ENCODE measurements at regions not wholly inside any gene's neighbourhood (a gene's known extent, or its start where the extent isn't known, plus 50 kb on each side); places are given as distances from the start of the nearest gene placed in this dataset.
"Not testable (repeated sequence)": the region's sequence is repeated elsewhere in the genome, so short reads cannot be mapped to it uniquely, and the experiment has no call there.

GRCh38 chr7:57210212-57210611 is 78.0 kb upstream of the ZNF479 start:
- H3K27ac ChIP-seq (ENCODE audit: low read length) = no peak overlapping the region
- WGBS (ENCODE audit: insufficient coverage) = no CpG with 5 or more reads among the region's 3 CpGs
- no peak for DNase-seq
- no peaks in the 10 kb centered on the region for H3K36me3 ChIP-seq (ENCODE audit: control insufficient read depth, insufficient read depth, low read length)
- no peak overlapping the region for H3K4me3 ChIP-seq (ENCODE audit: low read length)
- H3K4me1 ChIP-seq (ENCODE audit: control insufficient read depth, insufficient read depth, low read length) = no peaks in the 10 kb centered on the region
- H3K9me3 ChIP-seq (replicated peaks; ENCODE audit: control insufficient read depth, low read depth, low read length) = peaks cover 51% of the 10 kb centered on the region
- no peaks in the 10 kb centered on the region for H3K27me3 ChIP-seq (ENCODE audit: control insufficient read depth, insufficient read depth, low read length)

- Histone ChIP-seq H3K36me3 (ENCODE audit: control insufficient read depth, insufficient read depth, low read length) (no peaks in the 10 kb centered on the region), H3K27ac (ENCODE audit: low read length) (no peak overlapping the region), H3K9me3 (replicated peaks; ENCODE audit: control insufficient read depth, low read depth, low read length) (peaks cover 53% of the 10 kb centered on the region), H3K4me3 (ENCODE audit: low read length) (no peak overlapping the region), H3K27me3 (ENCODE audit: control insufficient read depth, insufficient read depth, low read length) (no peaks in the 10 kb centered on the region), H3K4me1 (ENCODE audit: control insufficient read depth, insufficient read depth, low read length) (no peaks in the 10 kb centered on the region)
- 58% methylated on average over 4 of the region's 5 CpGs for WGBS (ENCODE audit: insufficient coverage)
- DNase-seq = no peak
Measured at GRCh38 chr7:57210871-57211270, 78.6 kb upstream of the ZNF479 start.

- Histone ChIP-seq H3K9me3 (replicated peaks; ENCODE audit: control insufficient read depth, low read depth, low read length) (peaks cover 51% of the 10 kb centered on the region), H3K27me3 (ENCODE audit: control insufficient read depth, insufficient read depth, low read length) (no peaks in the 10 kb centered on the region)
Measured at GRCh38 chr7:57211428-57212100, 79.3 kb upstream of the ZNF479 start.

GRCh38 chr7:57215423-57215822 is 83.2 kb upstream of the ZNF479 start:
- Histone ChIP-seq H3K9me3 (replicated peaks; ENCODE audit: control insufficient read depth, low read depth, low read length) (peaks cover 58% of the 10 kb centered on the region), H3K4me1 (ENCODE audit: control insufficient read depth, insufficient read depth, low read length) (no peaks in the 10 kb centered on the region), H3K4me3 (ENCODE audit: low read length) (no peak overlapping the region), H3K27me3 (ENCODE audit: control insufficient read depth, insufficient read depth, low read length) (no peaks in the 10 kb centered on the region), H3K27ac (ENCODE audit: low read length) (no peak overlapping the region), H3K36me3 (ENCODE audit: control insufficient read depth, insufficient read depth, low read length) (no peaks in the 10 kb centered on the region)
- WGBS (ENCODE audit: insufficient coverage) = 67% methylated on average over 8 of the region's 9 CpGs
- no peak for DNase-seq

More at GRCh38 chr7:57211428-57212100, 79.3 kb upstream of the ZNF479 start:
- WGBS (ENCODE audit: insufficient coverage) = 69% methylated on average over 9 of the region's 14 CpGs
- Histone ChIP-seq H3K27ac (ENCODE audit: low read length) (no peak overlapping the region), H3K4me3 (ENCODE audit: low read length) (no peak overlapping the region), H3K4me1 (ENCODE audit: control insufficient read depth, insufficient read depth, low read length) (no peaks in the 10 kb centered on the region), H3K36me3 (ENCODE audit: control insufficient read depth, insufficient read depth, low read length) (no peaks in the 10 kb centered on the region)
- no peak for DNase-seq

- no peak overlapping the region for H3K27ac ChIP-seq (ENCODE audit: low read length)
- H3K9me3 ChIP-seq (replicated peaks; ENCODE audit: control insufficient read depth, low read depth, low read length) = peaks cover 53% of the 10 kb centered on the region
- no peaks in the 10 kb centered on the region for H3K27me3 ChIP-seq (ENCODE audit: control insufficient read depth, insufficient read depth, low read length)
- no peak for DNase-seq
- 63% methylated on average over 6 of the region's 6 CpGs for WGBS (ENCODE audit: insufficient coverage)
- no peaks in the 10 kb centered on the region for H3K4me1 ChIP-seq (ENCODE audit: control insufficient read depth, insufficient read depth, low read length)
- no peak overlapping the region for H3K4me3 ChIP-seq (ENCODE audit: low read length)
- H3K36me3 ChIP-seq (ENCODE audit: control insufficient read depth, insufficient read depth, low read length) = no peaks in the 10 kb centered on the region
Measured at GRCh38 chr7:57216340-57216739, 84.1 kb upstream of the ZNF479 start.

- H3K9me3 ChIP-seq (replicated peaks; ENCODE audit: control insufficient read depth, low read depth, low read length) = peaks cover 55% of the 10 kb centered on the region
- H3K27me3 ChIP-seq (ENCODE audit: control insufficient read depth, insufficient read depth, low read length) = no peaks in the 10 kb centered on the region
- H3K27ac ChIP-seq (ENCODE audit: low read length) = no peak overlapping the region
- H3K36me3 ChIP-seq (ENCODE audit: control insufficient read depth, insufficient read depth, low read length) = no peaks in the 10 kb centered on the region
- WGBS (ENCODE audit: insufficient coverage) = 70% methylated on average over 7 of the region's 7 CpGs
- H3K4me1 ChIP-seq (ENCODE audit: control insufficient read depth, insufficient read depth, low read length) = no peaks in the 10 kb centered on the region
- H3K4me3 ChIP-seq (ENCODE audit: low read length) = no peak overlapping the region
- DNase-seq = no peak
Measured at GRCh38 chr7:57218196-57218716, 86.0 kb upstream of the ZNF479 start.

- DNase-seq = no peak
- Histone ChIP-seq H3K27ac (ENCODE audit: low read length) (no peak overlapping the region), H3K4me1 (ENCODE audit: control insufficient read depth, insufficient read depth, low read length) (no peaks in the 10 kb centered on the region), H3K36me3 (ENCODE audit: control insufficient read depth, insufficient read depth, low read length) (no peaks in the 10 kb centered on the region), H3K4me3 (ENCODE audit: low read length) (no peak overlapping the region), H3K9me3 (replicated peaks; ENCODE audit: control insufficient read depth, low read depth, low read length) (peaks cover 53% of the 10 kb centered on the region), H3K27me3 (ENCODE audit: control insufficient read depth, insufficient read depth, low read length) (no peaks in the 10 kb centered on the region)
- 81% methylated on average over 8 of the region's 8 CpGs for WGBS (ENCODE audit: insufficient coverage)
Measured at GRCh38 chr7:57220746-57221145, 88.5 kb upstream of the ZNF479 start.

- no peak overlapping the region for H3K27ac ChIP-seq (ENCODE audit: low read length)
- peaks cover 46% of the 10 kb centered on the region for H3K9me3 ChIP-seq (replicated peaks; ENCODE audit: control insufficient read depth, low read depth, low read length)
- no peak overlapping the region for H3K4me3 ChIP-seq (ENCODE audit: low read length)
- DNase-seq = no peak
- no peaks in the 10 kb centered on the region for H3K27me3 ChIP-seq (ENCODE audit: control insufficient read depth, insufficient read depth, low read length)
- H3K4me1 ChIP-seq (ENCODE audit: control insufficient read depth, insufficient read depth, low read length) = no peaks in the 10 kb centered on the region
- no CpG with 5 or more reads among the region's 4 CpGs for WGBS (ENCODE audit: insufficient coverage)
- H3K36me3 ChIP-seq (ENCODE audit: control insufficient read depth, insufficient read depth, low read length) = no peaks in the 10 kb centered on the region
Measured at GRCh38 chr7:57225666-57226065, 93.4 kb upstream of the ZNF479 start.

- not testable (repeated sequence) for H3K4me1 ChIP-seq (ENCODE audit: control insufficient read depth, insufficient read depth, low read length); H3K27ac ChIP-seq (ENCODE audit: low read length); H3K27me3 ChIP-seq (ENCODE audit: control insufficient read depth, insufficient read depth, low read length); H3K4me3 ChIP-seq (ENCODE audit: low read length); DNase-seq; H3K36me3 ChIP-seq (ENCODE audit: control insufficient read depth, insufficient read depth, low read length)
- WGBS (ENCODE audit: insufficient coverage) = 70% methylated on average over 6 of the region's 6 CpGs
- H3K9me3 ChIP-seq (replicated peaks; ENCODE audit: control insufficient read depth, low read depth, low read length) = peaks cover 62% of the 10 kb centered on the region
Measured at GRCh38 chr7:57241236-57241635, 109.0 kb upstream of the ZNF479 start.

GRCh38 chr7:57243551-57243950 is 111.3 kb upstream of the ZNF479 start:
- 60% methylated on average over 3 of the region's 8 CpGs for WGBS (ENCODE audit: insufficient coverage)

More at GRCh38 chr7:57243551-57243950, 111.3 kb upstream of the ZNF479 start:
- DNase-seq; H3K4me3 ChIP-seq (ENCODE audit: low read length); H3K27me3 ChIP-seq (ENCODE audit: control insufficient read depth, insufficient read depth, low read length); H3K36me3 ChIP-seq (ENCODE audit: control insufficient read depth, insufficient read depth, low read length); H3K27ac ChIP-seq (ENCODE audit: low read length); H3K4me1 ChIP-seq (ENCODE audit: control insufficient read depth, insufficient read depth, low read length): not testable (repeated sequence)
- H3K9me3 ChIP-seq (replicated peaks; ENCODE audit: control insufficient read depth, low read depth, low read length) = peaks cover 55% of the 10 kb centered on the region

All from muscle of leg (tissue), 3 donors.